Smooth muscle cell (in vitro differentiated cells): ENCODE measurements at regions not wholly inside any gene's neighbourhood (a gene's known extent, or its start where the extent isn't known, plus 50 kb on each side); places are given as distances from the start of the nearest gene placed in this dataset.
A peak's percentile ranks its signal among the peaks of the same experiment; 100 is the strongest.

Experiments used
- DNase-seq: peaks from one replicate; lab custom pipeline; 2025; ENCODE audit not compliant: unreplicated experiment; lab: John Stamatoyannopoulos, UW
- H2AFZ ChIP-seq: fragments of 200-600 bp; sonication (generic); 2 replicates; pipeline ENCODE4 v1.6.0; 2016; ENCODE audit warnings: antibody characterized with exemption, low read depth, mild to moderate bottlenecking
- H3F3A ChIP-seq: fragments of 200-600 bp; sonication (generic); 2 replicates; pipeline ENCODE4 v1.6.0; 2017; ENCODE audit warnings: antibody characterized with exemption, low read depth
- H3K27ac ChIP-seq: fragments of 200-600 bp; sonication (generic); 2 replicates; pipeline ENCODE4 v1.5.1; 2016; ENCODE audit warnings: low read depth, mild to moderate bottlenecking
- H3K27me3 ChIP-seq: fragments of 200-600 bp; sonication (generic); 2 replicates; pipeline ENCODE4 v1.6.1; 2016; ENCODE audit warnings: low read depth, mild to moderate bottlenecking
- H3K36me3 ChIP-seq: fragments of 200-600 bp; sonication (generic); 2 replicates; pipeline ENCODE4 v1.5.1; 2016; ENCODE audit warnings: low read depth
- H3K4me1 ChIP-seq: fragments of 200-600 bp; sonication (generic); 2 replicates; pipeline ENCODE4 v1.5.1; 2016; ENCODE audit warnings: low read depth
- H3K4me2 ChIP-seq: fragments of 200-600 bp; sonication (generic); 2 replicates; pipeline ENCODE4 v1.6.0; 2016; ENCODE audit warnings: mild to moderate bottlenecking
- H3K4me3 ChIP-seq: fragments of 200-600 bp; sonication (generic); 2 replicates; pipeline ENCODE4 v1.5.1; 2016; ENCODE audit warnings: mild to moderate bottlenecking
- H3K79me2 ChIP-seq: fragments of 200-600 bp; sonication (generic); 2 replicates; pipeline ENCODE4 v1.6.0; 2016; ENCODE audit warnings: low read depth, mild to moderate bottlenecking
- H3K9ac ChIP-seq: fragments of 200-600 bp; sonication (generic); 2 replicates; pipeline ENCODE4 v1.6.0; 2016; ENCODE audit warnings: low read depth
- H3K9me3 ChIP-seq: fragments of 200-600 bp; sonication (generic); replicated peaks from 2 replicates; pipeline ENCODE4 v1.5.1; 2016; ENCODE audit warnings: low read depth
- H4K20me1 ChIP-seq: fragments of 200-600 bp; sonication (generic); 2 replicates; pipeline ENCODE4 v1.6.0; 2016; ENCODE audit warnings: low read depth
- WGBS: methylation state at CpG from one replicate; pipeline ENCODE4 v1.1.7; 2016; ENCODE audit warnings: low lambda C conversion rate; 5-methylcytosine and 5-hydroxymethylcytosine counted together
- TF ChIP-seq, protein P1 (sequence below): fragments of 200-600 bp; sonication (generic); IDR thresholded peaks from 2 replicates; pipeline ENCODE4 v1.5.1; 2017; ENCODE audit warnings: borderline replicate concordance, mild to moderate bottlenecking, antibody characterized with exemption; ENCODE audit not compliant: insufficient read depth, poor library complexity, severe bottlenecking

DNA sequence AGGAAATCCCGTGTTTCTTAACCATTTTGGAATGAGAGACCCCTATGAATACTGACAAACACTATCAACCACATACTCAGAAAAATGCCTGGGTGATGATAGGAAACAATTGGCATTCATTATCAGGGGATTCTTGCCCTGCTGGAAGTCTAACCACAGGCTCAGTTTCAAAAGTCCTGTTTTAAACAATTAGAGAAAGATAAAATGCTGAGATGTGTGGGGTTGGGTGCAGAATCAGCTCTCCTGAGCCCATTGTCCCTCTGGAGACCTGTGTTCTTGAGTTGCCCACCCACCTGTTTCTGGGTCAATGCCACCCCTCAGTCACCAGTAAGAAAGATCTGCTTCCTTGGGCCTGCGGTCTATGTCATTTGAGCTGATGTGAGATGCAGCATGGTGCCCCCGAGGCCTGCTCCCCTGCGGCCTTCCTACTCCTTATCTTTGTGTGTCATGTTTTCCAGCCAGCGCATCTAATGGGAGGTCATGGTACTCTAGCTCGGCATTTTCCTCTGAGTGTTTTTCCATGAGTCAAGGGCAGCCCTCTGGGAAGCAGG lies 130.3 kb upstream of the PLXNA2 start:
- H3K36me3 ChIP-seq: no peaks in the 10 kb centered on the region
- H3K27me3 ChIP-seq: no peaks in the 10 kb centered on the region
- WGBS: 13% methylated on average over 6 of the region's 6 CpGs
- no peaks in the 10 kb centered on the region for H3K9me3 ChIP-seq
- no peak overlapping the region for H3K4me3 ChIP-seq
- H3K27ac ChIP-seq: peak overlapping the region; percentile 54
- H3F3A ChIP-seq: no peaks in the 10 kb centered on the region
- H3K4me2 ChIP-seq: peak overlapping the region; percentile 18
- H4K20me1 ChIP-seq: no peaks in the 10 kb centered on the region
- DNase-seq: no peak
- no peaks in the 10 kb centered on the region for H3K79me2 ChIP-seq
- H3K4me1 ChIP-seq: no peaks in the 10 kb centered on the region
- H3K9ac ChIP-seq: no peak overlapping the region
- TF ChIP-seq, protein P1, sequence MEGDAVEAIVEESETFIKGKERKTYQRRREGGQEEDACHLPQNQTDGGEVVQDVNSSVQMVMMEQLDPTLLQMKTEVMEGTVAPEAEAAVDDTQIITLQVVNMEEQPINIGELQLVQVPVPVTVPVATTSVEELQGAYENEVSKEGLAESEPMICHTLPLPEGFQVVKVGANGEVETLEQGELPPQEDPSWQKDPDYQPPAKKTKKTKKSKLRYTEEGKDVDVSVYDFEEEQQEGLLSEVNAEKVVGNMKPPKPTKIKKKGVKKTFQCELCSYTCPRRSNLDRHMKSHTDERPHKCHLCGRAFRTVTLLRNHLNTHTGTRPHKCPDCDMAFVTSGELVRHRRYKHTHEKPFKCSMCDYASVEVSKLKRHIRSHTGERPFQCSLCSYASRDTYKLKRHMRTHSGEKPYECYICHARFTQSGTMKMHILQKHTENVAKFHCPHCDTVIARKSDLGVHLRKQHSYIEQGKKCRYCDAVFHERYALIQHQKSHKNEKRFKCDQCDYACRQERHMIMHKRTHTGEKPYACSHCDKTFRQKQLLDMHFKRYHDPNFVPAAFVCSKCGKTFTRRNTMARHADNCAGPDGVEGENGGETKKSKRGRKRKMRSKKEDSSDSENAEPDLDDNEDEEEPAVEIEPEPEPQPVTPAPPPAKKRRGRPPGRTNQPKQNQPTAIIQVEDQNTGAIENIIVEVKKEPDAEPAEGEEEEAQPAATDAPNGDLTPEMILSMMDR: no peak
- H2AFZ ChIP-seq: no peak overlapping the region

DNA sequence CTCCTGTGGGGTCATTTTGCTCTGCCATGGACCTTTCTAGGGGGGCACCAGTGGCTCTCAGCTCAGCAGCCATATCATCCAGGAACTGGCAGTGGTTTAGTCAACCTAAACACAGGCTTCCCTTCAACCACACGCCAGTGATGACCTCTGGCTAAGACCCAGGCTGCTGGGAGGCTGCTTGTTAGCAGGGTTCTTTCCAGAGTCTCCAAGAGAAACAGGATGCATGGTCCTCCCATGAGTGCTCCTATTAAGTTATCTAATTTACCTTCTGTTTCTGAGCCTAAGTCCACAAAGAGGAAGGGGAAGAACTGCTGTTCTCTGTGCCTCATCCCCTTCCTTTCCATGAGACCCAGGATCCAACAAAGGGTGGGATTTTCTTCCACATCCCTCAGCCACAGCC lies 137.3 kb upstream of the PLXNA2 start:
- no peak overlapping the region for H3K27ac ChIP-seq
- no peaks in the 10 kb centered on the region for H3K79me2 ChIP-seq
- H3K4me3 ChIP-seq: no peak overlapping the region
- H2AFZ ChIP-seq: no peak overlapping the region
- no peaks in the 10 kb centered on the region for H3K9me3 ChIP-seq
- H3K9ac ChIP-seq: no peak overlapping the region
- 69% methylated on average over 1 of the region's 1 CpG for WGBS
- H3K27me3 ChIP-seq: no peaks in the 10 kb centered on the region
- no peaks in the 10 kb centered on the region for H3K4me1 ChIP-seq
- H3K36me3 ChIP-seq: no peaks in the 10 kb centered on the region
- TF ChIP-seq, protein P1: no peak
- no peak for DNase-seq
- H4K20me1 ChIP-seq: no peaks in the 10 kb centered on the region
- H3F3A ChIP-seq: no peaks in the 10 kb centered on the region
- H3K4me2 ChIP-seq: no peak overlapping the region

DNA sequence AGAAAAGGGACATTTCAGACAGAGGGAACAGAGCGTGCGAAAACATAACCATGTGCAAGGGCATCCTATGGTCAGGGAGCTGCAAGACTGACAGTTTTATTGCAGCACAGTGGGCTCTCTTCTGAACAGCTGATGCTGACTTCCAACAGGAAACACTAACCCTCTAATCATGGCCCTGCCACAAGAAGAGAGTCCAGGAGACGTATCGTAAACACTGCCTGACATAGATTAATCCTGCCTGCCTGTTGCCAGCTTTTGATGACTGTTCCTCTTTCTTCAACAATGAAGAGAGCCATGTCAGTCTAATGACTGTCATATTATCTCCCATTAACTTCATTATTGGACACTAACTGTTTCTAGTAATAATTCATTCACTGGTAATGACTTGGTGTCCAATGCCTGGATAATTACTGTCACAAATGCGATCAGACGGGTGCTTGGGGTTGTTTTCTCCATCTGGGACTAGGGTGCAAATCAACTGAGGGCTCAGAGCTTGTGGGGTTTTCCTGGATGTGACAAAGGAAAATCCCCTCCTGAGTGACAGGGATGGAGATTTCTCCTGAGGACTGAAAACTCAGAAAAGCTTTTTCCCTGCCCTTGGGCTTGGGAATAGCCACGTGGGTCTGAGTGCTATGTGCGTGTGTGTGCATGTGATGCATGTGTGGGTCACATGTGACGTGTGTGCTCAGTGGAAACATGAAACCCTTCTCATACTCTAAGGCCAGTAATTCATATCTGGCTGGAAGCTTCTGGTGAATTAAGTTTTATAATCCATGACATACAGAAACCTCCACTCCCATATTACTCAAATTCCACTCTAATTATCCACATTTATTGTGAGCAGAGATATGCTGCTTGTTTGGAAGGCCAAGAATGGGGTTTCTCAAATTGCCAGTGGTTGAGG lies 144.0 kb upstream of the PLXNA2 start:
- TF ChIP-seq, protein P1: no peak
- WGBS: 56% methylated on average over 9 of the region's 9 CpGs

DNA sequence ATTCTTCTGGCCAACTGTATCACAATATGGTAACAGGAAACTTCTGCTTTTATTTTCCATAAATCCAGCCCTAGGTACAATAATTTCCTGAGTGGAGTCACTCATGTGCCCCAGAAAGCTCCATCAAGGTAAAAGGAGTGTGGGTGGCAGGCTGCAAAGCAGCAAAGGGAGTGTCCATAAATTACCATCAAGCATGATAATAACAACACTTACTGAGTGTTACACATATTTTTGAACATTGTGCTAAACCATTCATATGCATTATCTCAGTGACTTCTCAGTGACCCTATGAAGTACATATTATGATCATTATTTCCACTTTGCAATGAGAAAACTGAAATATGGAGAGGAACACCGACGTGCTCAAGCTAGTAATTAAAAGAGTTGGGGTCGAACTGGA lies 149.2 kb upstream of the PLXNA2 start:
- Histone ChIP-seq H3K79me2 (no peaks in the 10 kb centered on the region), H3K4me1 (no peaks in the 10 kb centered on the region), H3K27ac (no peak overlapping the region), H3K4me3 (no peak overlapping the region), H3K36me3 (no peaks in the 10 kb centered on the region), H3K9ac (no peak overlapping the region), H4K20me1 (no peaks in the 10 kb centered on the region), H2AFZ (no peak overlapping the region), H3K9me3 (no peaks in the 10 kb centered on the region), H3K4me2 (no peak overlapping the region), H3F3A (no peaks in the 10 kb centered on the region), H3K27me3 (no peaks in the 10 kb centered on the region)
- WGBS: 68% methylated on average over 3 of the region's 3 CpGs
- TF ChIP-seq, protein P1: no peak
- DNase-seq: no peak

More for the DNA sequence above, 144.0 kb upstream of the PLXNA2 start:
- H3K9ac ChIP-seq: no peak overlapping the region
- no peaks in the 10 kb centered on the region for H3K79me2 ChIP-seq
- no peaks in the 10 kb centered on the region for H3K36me3 ChIP-seq
- no peaks in the 10 kb centered on the region for H4K20me1 ChIP-seq
- no peak for DNase-seq
- no peaks in the 10 kb centered on the region for H3K9me3 ChIP-seq
- H2AFZ ChIP-seq: no peak overlapping the region
- no peak overlapping the region for H3K4me3 ChIP-seq
- no peak overlapping the region for H3K27ac ChIP-seq
- no peak overlapping the region for H3K4me2 ChIP-seq
- H3K4me1 ChIP-seq: no peaks in the 10 kb centered on the region
- H3K27me3 ChIP-seq: no peaks in the 10 kb centered on the region
- no peaks in the 10 kb centered on the region for H3F3A ChIP-seq
